OCI-LY1 (cell line): ENCODE measurements at regions not wholly inside any gene's neighbourhood (a gene's known extent, or its start where the extent isn't known, plus 50 kb on each side); places are given as distances from the start of the nearest gene placed in this dataset.
A peak's percentile ranks its signal among the peaks of the same experiment; 100 is the strongest.
"Not testable (repeated sequence)": the region's sequence is repeated elsewhere in the genome, so short reads cannot be mapped to it uniquely, and the experiment has no call there.

Experiments used
- H2AFZ ChIP-seq: fragments of 200-600 bp; sonication (generic), shearing (Covaris generic); 2 replicates; pipeline ENCODE4 v1.6.0; 2014; ENCODE audit warnings: antibody characterized with exemption, mild to moderate bottlenecking, low read length
- H3F3A ChIP-seq: fragments of 200-600 bp; sonication (generic), shearing (Covaris generic); 2 replicates; pipeline ENCODE4 v1.6.0; 2014; ENCODE audit warnings: mild to moderate bottlenecking, antibody characterized with exemption, low read length, moderate library complexity; ENCODE audit not compliant: insufficient read depth
- H3K27ac ChIP-seq: fragments of 200-600 bp; sonication (generic); 2 replicates; pipeline ENCODE4 v1.5.1; 2014; ENCODE audit warnings: low read length, mixed run types, mild to moderate bottlenecking, low read depth; ENCODE audit not compliant: poor library complexity, severe bottlenecking
- H3K27me3 ChIP-seq: fragments of 200-600 bp; sonication (generic); 2 replicates; pipeline ENCODE4 v1.6.0; 2014; ENCODE audit warnings: antibody characterized with exemption, mild to moderate bottlenecking, low read length, moderate library complexity; ENCODE audit not compliant: insufficient read depth
- H3K36me3 ChIP-seq: fragments of 200-600 bp; sonication (generic); 2 replicates; pipeline ENCODE4 v1.6.1; 2014; ENCODE audit warnings: mild to moderate bottlenecking, antibody characterized with exemption, low read length, moderate library complexity, mixed read lengths; ENCODE audit not compliant: insufficient read depth
- H3K4me1 ChIP-seq: fragments of 200-600 bp; sonication (generic); 2 replicates; pipeline ENCODE4 v1.5.1; 2014; ENCODE audit warnings: mild to moderate bottlenecking, low read length, moderate library complexity; ENCODE audit not compliant: insufficient read depth, severe bottlenecking
- H3K4me2 ChIP-seq: fragments of 200-600 bp; sonication (generic), shearing (Covaris generic); 2 replicates; pipeline ENCODE4 v1.6.1; 2014; ENCODE audit warnings: low read length
- H3K4me3 ChIP-seq: fragments of 200-600 bp; sonication (generic); 2 replicates; pipeline ENCODE4 v1.5.1; 2014; ENCODE audit warnings: low read length, low read depth, mild to moderate bottlenecking, mixed read lengths; ENCODE audit not compliant: poor library complexity, severe bottlenecking
- H3K79me2 ChIP-seq: fragments of 200-600 bp; shearing (Covaris generic); 2 replicates; pipeline ENCODE4 v1.6.1; 2016; ENCODE audit warnings: mixed run types, low read length, mixed read lengths; ENCODE audit not compliant: insufficient read depth
- H3K9ac ChIP-seq: fragments of 200-600 bp; sonication (generic), shearing (Covaris generic); 2 replicates; pipeline ENCODE4 v1.6.1; 2014; ENCODE audit warnings: mild to moderate bottlenecking, low read length, mixed read lengths
- H3K9me2 ChIP-seq: fragments of 200-600 bp; sonication (generic), shearing (Covaris generic); 2 replicates; pipeline ENCODE4 v1.6.1; 2014; ENCODE audit warnings: low read depth, mild to moderate bottlenecking, low read length, mixed read lengths
- H3K9me3 ChIP-seq: fragments of 200-600 bp; shearing (Covaris generic); 2 replicates; pipeline ENCODE4 v1.6.1; 2014; ENCODE audit warnings: low read length, mixed read lengths
- H4K20me1 ChIP-seq: fragments of 200-600 bp; sonication (generic), shearing (Covaris generic); 2 replicates; pipeline ENCODE4 v1.6.0; 2016; ENCODE audit warnings: mild to moderate bottlenecking, low read length; ENCODE audit not compliant: insufficient read depth
- EZH2 ChIP-seq: fragments of 200-600 bp; sonication (generic), shearing (Covaris generic); IDR thresholded peaks from 2 replicates; pipeline ENCODE4 v1.8.0; 2017; ENCODE audit warnings: borderline replicate concordance, mixed run types, mild to moderate bottlenecking, antibody characterized with exemption, low read length, moderate library complexity, mixed read lengths
- TF ChIP-seq, protein P1 (sequence below): fragments of 200-600 bp; sonication (generic), shearing (Covaris generic); IDR thresholded peaks from 2 replicates; pipeline ENCODE4 v1.5.1; 2017; ENCODE audit warnings: mild to moderate bottlenecking, antibody characterized with exemption, low read length, moderate library complexity, mixed read lengths

DNA sequence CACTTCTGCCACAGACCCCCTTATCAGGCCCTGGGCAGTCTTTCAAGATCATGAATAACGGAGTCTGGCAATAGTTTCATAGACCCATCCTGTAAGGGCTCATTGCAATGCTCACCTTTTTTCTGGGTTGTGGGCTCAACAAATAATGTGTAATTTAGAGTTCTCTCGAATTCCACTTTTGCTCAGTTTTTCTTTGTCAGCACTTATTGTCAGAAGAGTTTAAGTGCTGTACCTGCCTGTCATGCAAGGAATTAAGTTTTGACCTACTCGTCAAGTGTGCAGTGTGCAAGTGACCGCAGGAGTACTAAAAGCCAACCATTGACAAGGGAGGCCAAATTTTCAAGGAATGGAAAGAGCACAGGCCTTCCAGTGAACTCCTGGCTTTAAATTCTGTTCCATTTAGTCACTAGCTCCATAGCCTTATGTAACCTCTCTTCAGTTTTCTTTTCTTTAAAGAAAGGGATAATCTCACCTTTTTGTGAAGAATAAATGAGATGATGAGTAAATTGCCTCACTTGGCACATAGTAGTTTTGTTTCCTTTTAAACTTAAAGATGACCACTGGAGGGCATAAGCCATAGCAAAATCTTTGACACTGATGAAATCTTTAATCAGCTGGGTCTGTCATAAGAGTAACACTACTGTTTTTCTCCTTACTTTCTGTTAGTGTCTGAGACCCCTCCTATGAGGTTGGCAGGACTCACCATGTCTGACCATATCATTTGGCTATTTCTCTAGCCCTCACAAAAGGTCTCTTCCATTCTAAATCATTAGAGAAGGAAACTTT is 313.3 kb downstream of the TYW1 start:
- Histone ChIP-seq H3K36me3 (peaks cover 98% of the 10 kb centered on the region), H3K27ac (no peak overlapping the region), H3K9ac (no peak overlapping the region), H3K27me3 (no peaks in the 10 kb centered on the region), H3K4me3 (no peak overlapping the region), H3K79me2 (no peaks in the 10 kb centered on the region), H3F3A (no peaks in the 10 kb centered on the region), H3K4me1 (peaks cover 5% of the 10 kb centered on the region), H3K9me2 (no peaks in the 10 kb centered on the region), H3K9me3 (no peaks in the 10 kb centered on the region), H4K20me1 (no peaks in the 10 kb centered on the region), H3K4me2 (no peak overlapping the region), H2AFZ (no peak overlapping the region)
- TF ChIP-seq EZH2, result no peak
- TF ChIP-seq, protein P1, sequence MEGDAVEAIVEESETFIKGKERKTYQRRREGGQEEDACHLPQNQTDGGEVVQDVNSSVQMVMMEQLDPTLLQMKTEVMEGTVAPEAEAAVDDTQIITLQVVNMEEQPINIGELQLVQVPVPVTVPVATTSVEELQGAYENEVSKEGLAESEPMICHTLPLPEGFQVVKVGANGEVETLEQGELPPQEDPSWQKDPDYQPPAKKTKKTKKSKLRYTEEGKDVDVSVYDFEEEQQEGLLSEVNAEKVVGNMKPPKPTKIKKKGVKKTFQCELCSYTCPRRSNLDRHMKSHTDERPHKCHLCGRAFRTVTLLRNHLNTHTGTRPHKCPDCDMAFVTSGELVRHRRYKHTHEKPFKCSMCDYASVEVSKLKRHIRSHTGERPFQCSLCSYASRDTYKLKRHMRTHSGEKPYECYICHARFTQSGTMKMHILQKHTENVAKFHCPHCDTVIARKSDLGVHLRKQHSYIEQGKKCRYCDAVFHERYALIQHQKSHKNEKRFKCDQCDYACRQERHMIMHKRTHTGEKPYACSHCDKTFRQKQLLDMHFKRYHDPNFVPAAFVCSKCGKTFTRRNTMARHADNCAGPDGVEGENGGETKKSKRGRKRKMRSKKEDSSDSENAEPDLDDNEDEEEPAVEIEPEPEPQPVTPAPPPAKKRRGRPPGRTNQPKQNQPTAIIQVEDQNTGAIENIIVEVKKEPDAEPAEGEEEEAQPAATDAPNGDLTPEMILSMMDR, result peak; percentile 22; the same call in 1 of the 2 replicates

DNA sequence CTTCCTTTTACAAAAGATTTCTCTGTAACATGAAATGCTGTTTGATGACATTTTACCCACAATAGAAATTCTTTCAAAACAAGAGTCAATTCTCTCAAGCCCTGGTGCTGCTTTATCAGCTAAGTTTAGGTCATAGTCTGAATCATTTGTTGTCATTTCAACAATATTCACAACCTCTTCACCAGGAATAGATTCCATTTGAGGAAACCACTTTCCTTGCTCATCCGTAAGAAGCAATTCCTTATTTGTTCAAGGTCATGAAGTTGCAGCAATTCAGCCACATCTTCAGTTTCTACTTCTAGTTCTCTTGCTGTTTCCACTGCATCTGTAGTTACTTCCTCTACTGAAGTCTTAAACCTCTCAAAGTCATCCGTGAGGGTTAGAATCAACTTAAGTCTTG is 315.3 kb downstream of the TYW1 start:
- Histone ChIP-seq H4K20me1 (no peaks in the 10 kb centered on the region), H3K4me3 (no peak overlapping the region), H3K79me2 (no peaks in the 10 kb centered on the region), H2AFZ (no peak overlapping the region), H3K36me3 (peaks cover 97% of the 10 kb centered on the region), H3K4me2 (no peak overlapping the region), H3K9ac (no peak overlapping the region), H3K9me3 (no peaks in the 10 kb centered on the region), H3K9me2 (no peaks in the 10 kb centered on the region), H3K27me3 (no peaks in the 10 kb centered on the region), H3K4me1 (no peaks in the 10 kb centered on the region), H3F3A (no peaks in the 10 kb centered on the region), H3K27ac (no peak overlapping the region)
- TF ChIP-seq, protein P1, result no peak
- no peak for TF ChIP-seq EZH2

DNA sequence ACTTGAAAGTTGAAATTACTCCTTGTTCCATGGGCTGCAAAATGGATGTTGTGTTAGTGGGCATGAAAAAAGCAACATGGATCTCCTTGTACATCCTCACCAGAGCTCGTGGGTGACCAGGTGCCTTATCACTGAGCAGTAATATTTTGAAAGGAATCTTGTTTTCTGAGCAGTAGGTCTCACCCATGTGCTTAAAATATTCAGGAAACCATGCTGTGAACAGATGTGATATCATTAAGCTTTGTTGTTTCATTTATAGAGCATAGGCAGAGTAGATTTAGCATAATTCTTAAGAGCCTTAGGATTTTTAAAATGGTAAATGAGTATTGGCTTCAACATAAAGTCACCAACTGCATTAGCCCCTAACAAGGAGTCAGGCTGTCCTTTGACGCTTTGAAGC is 316.6 kb downstream of the TYW1 start:
- peaks cover 98% of the 10 kb centered on the region for H3K36me3 ChIP-seq
- TF ChIP-seq, protein P1, result no peak
- TF ChIP-seq EZH2, result no peak

DNA sequence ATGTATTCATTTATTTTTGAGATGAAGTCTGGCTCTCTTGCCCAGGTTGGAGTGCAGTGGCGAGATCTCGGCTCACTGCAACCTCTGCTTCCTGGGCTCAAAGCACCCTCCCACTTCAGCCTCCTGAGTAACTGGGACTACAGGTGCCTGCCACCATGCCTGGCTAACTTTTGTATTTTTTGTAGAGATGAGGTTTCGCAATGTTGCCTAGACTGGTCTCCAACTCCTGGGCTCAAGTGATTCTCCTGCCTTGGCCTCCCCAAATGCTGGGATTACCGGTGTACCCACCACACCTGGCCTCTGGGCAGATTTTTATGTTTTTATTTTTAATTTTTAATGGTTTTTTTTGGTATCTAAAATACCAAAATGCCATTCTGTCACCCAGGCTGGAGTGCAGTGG is 320.3 kb downstream of the TYW1 start:
- not testable (repeated sequence) for H4K20me1 ChIP-seq, H3K27ac ChIP-seq, H3K9me2 ChIP-seq, H2AFZ ChIP-seq, H3K9me3 ChIP-seq, H3K79me2 ChIP-seq, H3K4me1 ChIP-seq, H3K4me3 ChIP-seq, H3K27me3 ChIP-seq, H3K9ac ChIP-seq, H3F3A ChIP-seq, H3K4me2 ChIP-seq
- peaks cover 90% of the 10 kb centered on the region for H3K36me3 ChIP-seq

More for the DNA sequence above, 316.6 kb downstream of the TYW1 start:
- no peaks in the 10 kb centered on the region for H3K4me1 ChIP-seq
- no peak overlapping the region for H3K4me2 ChIP-seq
- no peaks in the 10 kb centered on the region for H3K79me2 ChIP-seq
- H3K9me2 ChIP-seq, result no peaks in the 10 kb centered on the region
- no peaks in the 10 kb centered on the region for H4K20me1 ChIP-seq
- no peaks in the 10 kb centered on the region for H3K27me3 ChIP-seq
- no peaks in the 10 kb centered on the region for H3F3A ChIP-seq
- H3K27ac ChIP-seq, result no peak overlapping the region
- no peak overlapping the region for H2AFZ ChIP-seq
- no peaks in the 10 kb centered on the region for H3K9me3 ChIP-seq
- H3K4me3 ChIP-seq, result no peak overlapping the region
- no peak overlapping the region for H3K9ac ChIP-seq

DNA sequence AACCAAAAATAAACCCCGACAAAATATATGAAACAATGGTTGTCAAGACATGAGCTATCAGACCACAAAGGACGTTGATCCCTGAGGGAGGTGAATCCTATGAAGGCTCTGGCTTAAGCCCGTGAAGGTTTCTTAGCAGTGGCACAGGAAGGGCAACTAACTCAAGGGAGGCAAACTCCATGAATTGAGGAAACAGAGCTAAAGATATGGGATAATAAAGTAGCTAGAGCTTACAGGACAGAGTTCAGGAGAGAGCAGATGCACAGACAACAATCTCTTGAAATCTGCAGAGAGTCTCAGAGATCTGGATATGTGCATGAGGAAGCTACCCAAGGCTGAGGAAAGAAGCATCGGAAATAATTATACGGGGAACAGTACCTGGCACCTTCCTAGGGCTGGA is 331.6 kb downstream of the TYW1 start:
- not testable (repeated sequence) for H3K4me2 ChIP-seq, H3K4me1 ChIP-seq, H3K9me3 ChIP-seq, H3K27ac ChIP-seq, H4K20me1 ChIP-seq, H3K9me2 ChIP-seq, H3K9ac ChIP-seq, H3K79me2 ChIP-seq, H3K4me3 ChIP-seq, H3K36me3 ChIP-seq, H3F3A ChIP-seq, H3K27me3 ChIP-seq, H2AFZ ChIP-seq
